ENCODE measurements at regions not wholly inside any gene's neighbourhood (a gene's known extent, or its start where the extent isn't known, plus 50 kb on each side); places are given as distances from the start of the nearest gene placed in this dataset.

DNA sequence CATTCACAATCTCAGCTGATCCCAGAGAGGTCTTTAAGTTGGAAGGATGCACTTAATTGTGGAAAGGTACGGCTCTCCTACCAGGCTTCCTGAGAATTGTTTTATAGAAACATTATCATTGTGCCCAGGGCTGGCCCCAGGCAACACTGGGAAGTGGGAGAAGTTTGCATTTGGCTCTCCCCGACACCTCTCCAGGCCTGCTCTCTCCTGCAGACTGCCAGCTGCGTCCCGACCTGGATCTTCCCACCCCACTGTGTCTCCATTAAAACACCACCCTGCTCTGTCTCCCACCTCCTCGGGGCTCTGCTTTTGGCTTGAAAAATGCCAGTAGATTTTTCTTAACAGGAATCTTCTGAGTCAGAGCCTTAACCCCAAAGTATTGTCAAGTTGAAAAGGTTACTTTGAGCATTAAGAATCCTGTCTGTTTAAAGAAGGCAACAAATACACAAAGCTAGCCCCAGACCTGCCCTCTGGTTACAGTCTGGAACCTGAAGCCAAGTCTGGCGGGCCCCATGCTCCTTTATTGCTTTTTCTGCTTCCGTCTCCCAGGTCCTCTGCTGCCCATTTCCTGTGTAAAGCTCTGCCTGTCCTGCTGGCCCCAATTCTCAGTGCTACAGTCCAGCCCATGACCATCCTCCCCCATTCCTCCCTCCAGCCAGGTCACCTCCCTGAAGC lies 530.2 kb downstream of the SOX6 start:
- Histone ChIP-seq H2BK5ac (ENCODE audit: insufficient read length, low read length) (no peak overlapping the region), H4K8ac (replicated peaks; ENCODE audit: insufficient read length, low read depth, low read length) (no peak overlapping the region), H2AFZ (ENCODE audit: low read length) (no peak overlapping the region), H3K9me3 (ENCODE audit: control insufficient read depth, low read depth, low read length) (no peaks in the 10 kb centered on the region), H3K4me1 (ENCODE audit: insufficient read depth, low read length) (no peaks in the 10 kb centered on the region), H2BK15ac (ENCODE audit: low read depth, low read length) (no peak overlapping the region), H3K9ac (ENCODE audit: extremely low read depth, insufficient read length, low read length) (no peak overlapping the region), H3T11ph (ENCODE audit: low read length) (no peak overlapping the region), H3K79me1 (ENCODE audit: insufficient read depth, low read depth, low read length, poor library complexity, severe bottlenecking) (no peaks in the 10 kb centered on the region), H2BK120ac (ENCODE audit: low read depth, low read length, poor library complexity, severe bottlenecking) (no peak overlapping the region), H4K20me1 (ENCODE audit: control insufficient read depth, insufficient read depth, insufficient read length) (no peaks in the 10 kb centered on the region), H3K27me3 (ENCODE audit: insufficient read depth, low read length) (no peaks in the 10 kb centered on the region), H3K4me2 (ENCODE audit: insufficient read depth, insufficient read length, low read length) (no peak overlapping the region), H3K23me2 (ENCODE audit: insufficient read length, low read depth, low read length, poor library complexity, severe bottlenecking) (no peaks in the 10 kb centered on the region), H2AK5ac (ENCODE audit: insufficient read length, low read length) (no peak overlapping the region), H4K5ac (ENCODE audit: insufficient read length, low read depth, low read length) (no peak overlapping the region), H3K27ac (ENCODE audit: insufficient read length, low read depth, low read length) (no peak overlapping the region), H3K14ac (ENCODE audit: insufficient read depth, low read length) (no peak overlapping the region), H2BK12ac (ENCODE audit: insufficient read length, low read depth, low read length) (no peak overlapping the region), H3K56ac (ENCODE audit: insufficient read length, low read depth, low read length) (no peak overlapping the region), H3K79me2 (ENCODE audit: insufficient read depth, low read length) (no peaks in the 10 kb centered on the region), H2BK20ac (ENCODE audit: low read depth, low read length, poor library complexity, severe bottlenecking) (no peak overlapping the region), H3K18ac (ENCODE audit: insufficient read length, low read depth, low read length) (no peak overlapping the region), H4K91ac (ENCODE audit: insufficient read length, low read depth, low read length) (no peak overlapping the region), H3K4ac (ENCODE audit: low read depth, low read length) (no peak overlapping the region), H3K23ac (ENCODE audit: insufficient read length, low read depth, low read length) (no peak overlapping the region)
- Mint-ChIP-seq H3K4me3 (no peak overlapping the region), H3K27me3 (ENCODE audit: low read depth) (peaks cover 3% of the 10 kb centered on the region), H3K36me3 (ENCODE audit: insufficient read depth in 1 of 3, low read depth in 3 of 3) (no peaks in the 10 kb centered on the region; a peak in 1 of 7 replicates), H3K27ac (no peak overlapping the region), H3K4me1 (peaks cover 0 to 3% of the 10 kb centered on the region in 2 experiments; a peak in 2 of 4 replicates), H3K9me3 (no peaks in the 10 kb centered on the region)
- WGBS (ENCODE audit: extremely low coverage, insufficient read length, low lambda C conversion rate) = no CpG with 5 or more reads among the region's 7 CpGs
- no peak for DNase-seq
- TF ChIP-seq, protein P1, sequence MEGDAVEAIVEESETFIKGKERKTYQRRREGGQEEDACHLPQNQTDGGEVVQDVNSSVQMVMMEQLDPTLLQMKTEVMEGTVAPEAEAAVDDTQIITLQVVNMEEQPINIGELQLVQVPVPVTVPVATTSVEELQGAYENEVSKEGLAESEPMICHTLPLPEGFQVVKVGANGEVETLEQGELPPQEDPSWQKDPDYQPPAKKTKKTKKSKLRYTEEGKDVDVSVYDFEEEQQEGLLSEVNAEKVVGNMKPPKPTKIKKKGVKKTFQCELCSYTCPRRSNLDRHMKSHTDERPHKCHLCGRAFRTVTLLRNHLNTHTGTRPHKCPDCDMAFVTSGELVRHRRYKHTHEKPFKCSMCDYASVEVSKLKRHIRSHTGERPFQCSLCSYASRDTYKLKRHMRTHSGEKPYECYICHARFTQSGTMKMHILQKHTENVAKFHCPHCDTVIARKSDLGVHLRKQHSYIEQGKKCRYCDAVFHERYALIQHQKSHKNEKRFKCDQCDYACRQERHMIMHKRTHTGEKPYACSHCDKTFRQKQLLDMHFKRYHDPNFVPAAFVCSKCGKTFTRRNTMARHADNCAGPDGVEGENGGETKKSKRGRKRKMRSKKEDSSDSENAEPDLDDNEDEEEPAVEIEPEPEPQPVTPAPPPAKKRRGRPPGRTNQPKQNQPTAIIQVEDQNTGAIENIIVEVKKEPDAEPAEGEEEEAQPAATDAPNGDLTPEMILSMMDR (conservative IDR thresholded peaks at IDR 0.05) = no peak

Data from H9 (cell line).